Activated naive CD4-positive, alpha-beta T cell treated with anti-CD3 and anti-CD28 coated beads, Interleukin-2, amount 50 U/mL, for 72 hours (primary cell): ENCODE measurements at regions not wholly inside any gene's neighbourhood (a gene's known extent, or its start where the extent isn't known, plus 50 kb on each side); places are given as distances from the start of the nearest gene placed in this dataset.
A peak's percentile ranks its signal among the peaks of the same experiment; 100 is the strongest.
"Not testable (repeated sequence)": the region's sequence is repeated elsewhere in the genome, so short reads cannot be mapped to it uniquely, and the experiment has no call there.

ENCODE experiments used
- ATAC-seq, 2 donors: fragments of 150-1000 bp; cut with Tn5 transposase; 2 replicates each; pipeline ENCODE4 v1.10.0; 2021; ENCODE audit warnings: mild to moderate bottlenecking in 2 of 2, moderate library complexity in 2 of 2
- DNase-seq, 2 donors: peaks; one replicate each; pipeline ENCODE4 v3.0.0; 2021 to 2022; ENCODE audit warnings: low spot score in 2 of 2
- H3K27ac Mint-ChIP-seq, 2 donors: one replicate each; pipeline ENCODE4 v1.8.0; 2022; ENCODE audit warnings: mild to moderate bottlenecking in 2 of 2, mixed read lengths in 2 of 2
- H3K36me3 Mint-ChIP-seq, 2 donors: one replicate each; pipeline ENCODE4 v1.8.0; 2022; ENCODE audit warnings: mixed read lengths in 2 of 2
- H3K9me3 Mint-ChIP-seq, 2 donors: one replicate each; pipeline ENCODE4 v1.8.0; 2022; ENCODE audit warnings: mixed read lengths in 2 of 2

GRCh38 chr1:78310261-78310660 is 180.5 kb upstream of the PTGFR start:
- H3K27ac Mint-ChIP-seq, H3K36me3 Mint-ChIP-seq, H3K9me3 Mint-ChIP-seq, ATAC-seq, DNase-seq: not testable (repeated sequence)

- Mint-ChIP-seq H3K36me3 (no peaks in the 10 kb centered on the region), H3K27ac (no peak overlapping the region), H3K9me3 (peaks cover under 1% of the 10 kb centered on the region in 2 donors)
- DNase-seq (no peak), ATAC-seq (no peak)
Observed at GRCh38 chr1:78318011-78318410, 172.8 kb upstream of the PTGFR start.

GRCh38 chr1:78319603-78320002 is 171.2 kb upstream of the PTGFR start:
- Mint-ChIP-seq H3K27ac (no peak overlapping the region), H3K9me3 (no peaks in the 10 kb centered on the region), H3K36me3 (no peaks in the 10 kb centered on the region)
- DNase-seq (no peak), ATAC-seq (no peak)

- no peaks in the 10 kb centered on the region for H3K36me3 Mint-ChIP-seq
- H3K9me3 Mint-ChIP-seq: no peaks in the 10 kb centered on the region
- no peak overlapping the region for H3K27ac Mint-ChIP-seq
- no peak for ATAC-seq
- DNase-seq: no peak
Observed at GRCh38 chr1:78322928-78323680, 167.7 kb upstream of the PTGFR start.

GRCh38 chr1:78325293-78325692 is 165.5 kb upstream of the PTGFR start:
- DNase-seq (no peak), ATAC-seq (no peak)
- no peak overlapping the region for H3K27ac Mint-ChIP-seq
- no peaks in the 10 kb centered on the region for H3K36me3 Mint-ChIP-seq
- no peaks in the 10 kb centered on the region for H3K9me3 Mint-ChIP-seq

- no peak for ATAC-seq
- no peaks in the 10 kb centered on the region for H3K36me3 Mint-ChIP-seq
- DNase-seq: no peak
- H3K9me3 Mint-ChIP-seq: no peaks in the 10 kb centered on the region
- no peak overlapping the region for H3K27ac Mint-ChIP-seq
Observed at GRCh38 chr1:78329475-78329874, 161.3 kb upstream of the PTGFR start.

- ATAC-seq (no peak), DNase-seq (no peak)
- H3K9me3 Mint-ChIP-seq: peaks cover 0 to 5% of the 10 kb centered on the region in 2 donors
- H3K27ac Mint-ChIP-seq: no peak overlapping the region
- H3K36me3 Mint-ChIP-seq: no peaks in the 10 kb centered on the region
Observed at GRCh38 chr1:78331799-78332198, 159.0 kb upstream of the PTGFR start.

GRCh38 chr1:78333502-78333901 is 157.3 kb upstream of the PTGFR start:
- H3K9me3 Mint-ChIP-seq: peaks cover 0 to 5% of the 10 kb centered on the region in 2 donors
- DNase-seq (no peak), ATAC-seq (peak in 1 of 2 donors; percentile 61)
- no peaks in the 10 kb centered on the region for H3K36me3 Mint-ChIP-seq
- no peak overlapping the region for H3K27ac Mint-ChIP-seq

- peaks cover 3 to 5% of the 10 kb centered on the region in 2 donors for H3K9me3 Mint-ChIP-seq
Observed at GRCh38 chr1:78334114-78334513, 156.7 kb upstream of the PTGFR start.

GRCh38 chr1:78334952-78335351 is 155.8 kb upstream of the PTGFR start:
- Mint-ChIP-seq H3K36me3 (no peaks in the 10 kb centered on the region), H3K27ac (no peak overlapping the region), H3K9me3 (peaks cover 5 to 9% of the 10 kb centered on the region in 2 donors)
- ATAC-seq: no peak
- no peak for DNase-seq

More at GRCh38 chr1:78334114-78334513, 156.7 kb upstream of the PTGFR start:
- DNase-seq (no peak), ATAC-seq (no peak)
- Mint-ChIP-seq H3K27ac (no peak overlapping the region), H3K36me3 (no peaks in the 10 kb centered on the region)

GRCh38 chr1:78336751-78337150 is 154.0 kb upstream of the PTGFR start:
- not testable (repeated sequence) for ATAC-seq, H3K27ac Mint-ChIP-seq, H3K9me3 Mint-ChIP-seq, H3K36me3 Mint-ChIP-seq, DNase-seq

- Mint-ChIP-seq H3K27ac (no peak overlapping the region), H3K9me3 (peaks cover 5 to 9% of the 10 kb centered on the region in 2 donors), H3K36me3 (no peaks in the 10 kb centered on the region)
- ATAC-seq (peak; percentile 36 to 44), DNase-seq (no peak)
Observed at GRCh38 chr1:78339490-78339889, 151.3 kb upstream of the PTGFR start.

- peaks cover 5 to 9% of the 10 kb centered on the region in 2 donors for H3K9me3 Mint-ChIP-seq
Observed at GRCh38 chr1:78340006-78340405, 150.8 kb upstream of the PTGFR start.

GRCh38 chr1:78348496-78349284 is 142.1 kb upstream of the PTGFR start:
- DNase-seq (no peak), ATAC-seq (no peak)
- H3K27ac Mint-ChIP-seq: no peak overlapping the region
- H3K9me3 Mint-ChIP-seq: no peaks in the 10 kb centered on the region
- H3K36me3 Mint-ChIP-seq: no peaks in the 10 kb centered on the region

More at GRCh38 chr1:78340006-78340405, 150.8 kb upstream of the PTGFR start:
- ATAC-seq (peak in 1 of 2 donors; percentile 70), DNase-seq (no peak)
- Mint-ChIP-seq H3K27ac (no peak overlapping the region), H3K36me3 (no peaks in the 10 kb centered on the region)

GRCh38 chr1:78351551-78352216 is 139.1 kb upstream of the PTGFR start:
- no peak for ATAC-seq
- no peak overlapping the region for H3K27ac Mint-ChIP-seq
- no peak for DNase-seq
- H3K36me3 Mint-ChIP-seq: no peaks in the 10 kb centered on the region
- no peaks in the 10 kb centered on the region for H3K9me3 Mint-ChIP-seq

- Mint-ChIP-seq H3K9me3 (no peaks in the 10 kb centered on the region), H3K27ac (no peak overlapping the region), H3K36me3 (no peaks in the 10 kb centered on the region)
- DNase-seq (no peak), ATAC-seq (no peak)
Observed at GRCh38 chr1:78355656-78356055, 135.1 kb upstream of the PTGFR start.

- DNase-seq (no peak), ATAC-seq (no peak)
- Mint-ChIP-seq H3K9me3 (no peaks in the 10 kb centered on the region), H3K27ac (no peak overlapping the region), H3K36me3 (no peaks in the 10 kb centered on the region)
Observed at GRCh38 chr1:78358165-78358564, 132.6 kb upstream of the PTGFR start.
